ENCODE measurements at regions not wholly inside any gene's neighbourhood (a gene's known extent, or its start where the extent isn't known, plus 50 kb on each side); places are given as distances from the start of the nearest gene placed in this dataset.

DNA sequence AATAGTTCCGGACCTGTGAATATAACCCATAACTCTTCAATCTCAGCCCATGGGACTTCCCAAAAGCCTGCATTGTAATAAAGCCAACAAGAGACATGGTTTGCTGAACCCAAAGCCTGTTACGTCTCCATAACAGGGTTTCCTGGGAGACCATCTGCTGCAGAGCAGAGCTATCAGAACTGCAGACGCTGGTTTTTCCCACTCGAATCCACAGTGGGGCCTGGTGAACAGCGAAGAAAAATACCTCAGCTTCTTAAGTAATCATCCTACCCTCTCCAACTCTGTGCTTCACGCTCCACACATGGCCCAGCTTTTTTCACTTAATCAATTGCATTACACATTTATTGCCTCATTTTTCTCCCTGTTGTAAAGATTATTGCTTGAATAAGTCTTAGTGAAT is 409.5 kb upstream of the GRIA1 start:
- Histone ChIP-seq H3K27me3 (no peaks in the 10 kb centered on the region), H3K4me3 (no peak overlapping the region), H4K20me1 (no peaks in the 10 kb centered on the region), H3K4me1 (no peaks in the 10 kb centered on the region), H3K27ac (no peak overlapping the region), H3K36me3 (no peaks in the 10 kb centered on the region), H3K9me3 (no peaks in the 10 kb centered on the region), H3K9ac (no peak overlapping the region), H3K4me2 (no peak overlapping the region)
- TF ChIP-seq Cebpa-rat (IDR thresholded peaks at IDR 0.05): no peak

DNA sequence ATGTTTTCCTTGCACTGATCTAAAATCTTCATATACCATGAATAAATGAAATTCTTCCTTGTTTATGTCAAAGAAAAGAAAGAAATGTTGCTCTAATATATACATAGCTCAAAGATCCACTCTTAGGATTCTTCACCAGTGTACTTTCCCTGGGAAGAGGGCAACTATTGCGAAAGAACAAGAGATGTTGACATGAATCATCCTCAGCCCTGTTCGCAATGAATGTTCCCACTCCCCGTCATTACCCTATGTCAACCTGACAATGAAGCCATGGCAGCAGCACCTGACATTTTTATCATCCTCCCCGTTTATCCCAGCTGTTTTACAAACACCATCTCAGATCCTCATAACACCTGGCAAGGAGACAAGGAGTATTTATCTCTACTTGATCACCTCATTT is 409.1 kb upstream of the GRIA1 start:
- no peak overlapping the region for H3K9ac ChIP-seq
- no peak overlapping the region for H3K4me3 ChIP-seq
- H3K27ac ChIP-seq: no peak overlapping the region
- H3K4me2 ChIP-seq: no peak overlapping the region
- no peaks in the 10 kb centered on the region for H3K9me3 ChIP-seq
- no peaks in the 10 kb centered on the region for H3K36me3 ChIP-seq
- H3K4me1 ChIP-seq: no peaks in the 10 kb centered on the region
- no peaks in the 10 kb centered on the region for H3K27me3 ChIP-seq
- no peaks in the 10 kb centered on the region for H4K20me1 ChIP-seq
- TF ChIP-seq Cebpa-rat (IDR thresholded peaks at IDR 0.05): peak; percentile 18; the same call in 1 of the 2 replicates

DNA sequence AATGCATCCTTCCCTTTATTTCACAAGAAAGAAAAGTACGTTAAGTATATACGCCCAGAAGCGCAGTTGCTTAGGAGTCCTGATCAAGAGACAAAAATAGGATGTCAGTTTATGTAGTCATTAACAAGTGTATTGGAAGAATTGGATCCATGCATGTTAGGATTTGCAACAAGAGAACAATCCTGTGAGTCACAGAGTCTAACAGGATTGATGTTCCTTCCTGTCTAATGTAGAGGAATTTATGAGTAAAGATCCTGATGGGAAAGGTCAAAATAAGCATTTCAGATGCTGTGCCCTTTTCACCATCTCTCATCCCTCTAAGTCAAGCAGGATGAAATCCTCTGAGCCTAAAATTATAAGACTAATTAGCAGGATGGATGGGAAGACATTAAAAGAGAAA is 406.0 kb upstream of the GRIA1 start:
- Histone ChIP-seq H3K9ac (no peak overlapping the region), H4K20me1 (no peaks in the 10 kb centered on the region), H3K27ac (no peak overlapping the region), H3K27me3 (no peaks in the 10 kb centered on the region), H3K4me2 (no peak overlapping the region), H3K4me3 (no peak overlapping the region), H3K9me3 (no peaks in the 10 kb centered on the region), H3K36me3 (no peaks in the 10 kb centered on the region), H3K4me1 (peaks cover 12% of the 10 kb centered on the region)
- no peak for TF ChIP-seq Cebpa-rat (IDR thresholded peaks at IDR 0.05)

DNA sequence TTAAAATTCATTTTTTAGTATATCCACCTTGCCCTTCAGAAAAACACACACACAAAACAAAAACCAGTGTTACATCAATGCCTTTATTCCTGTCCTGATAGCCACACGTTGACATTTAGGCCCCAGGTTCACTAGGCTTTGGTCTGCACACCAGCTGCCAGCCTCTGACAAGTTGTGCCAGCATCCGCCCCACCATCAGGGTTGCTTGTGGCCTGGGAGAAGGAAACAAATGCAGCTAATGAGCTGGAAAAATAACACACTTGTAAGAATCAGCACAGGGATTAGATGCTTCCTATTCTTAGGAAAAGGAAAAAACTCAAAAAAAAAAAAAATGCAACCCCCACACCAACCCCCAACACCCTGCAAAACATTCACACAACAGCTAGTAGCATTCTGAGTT is 404.0 kb upstream of the GRIA1 start:
- Histone ChIP-seq H3K4me2 (no peak overlapping the region), H3K27me3 (no peaks in the 10 kb centered on the region), H3K4me1 (peaks cover 12% of the 10 kb centered on the region), H4K20me1 (no peaks in the 10 kb centered on the region), H3K36me3 (no peaks in the 10 kb centered on the region), H3K9me3 (no peaks in the 10 kb centered on the region), H3K27ac (no peak overlapping the region), H3K9ac (no peak overlapping the region), H3K4me3 (no peak overlapping the region)
- TF ChIP-seq Cebpa-rat (IDR thresholded peaks at IDR 0.05): no peak

DNA sequence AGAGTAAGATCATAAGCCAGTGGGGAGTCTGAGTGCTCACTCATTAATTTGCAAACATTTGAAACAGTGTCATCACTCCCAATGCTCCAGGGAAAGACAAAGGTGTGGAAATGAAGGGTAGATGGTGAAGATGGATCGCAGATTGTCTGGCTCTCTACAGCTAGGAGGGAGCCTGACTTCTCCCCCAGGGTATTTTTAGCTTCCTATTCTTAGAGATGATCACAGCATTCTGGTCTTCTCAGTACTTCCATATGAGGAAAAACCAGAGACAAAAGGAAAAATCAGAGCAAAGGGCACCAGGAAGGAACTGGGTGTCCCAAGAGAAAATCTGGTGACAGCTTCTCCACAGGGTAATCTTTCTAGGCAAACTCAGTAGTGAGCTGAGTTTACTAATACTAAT is 401.9 kb upstream of the GRIA1 start:
- Histone ChIP-seq H3K9me3 (no peaks in the 10 kb centered on the region), H3K4me1 (peaks cover 12% of the 10 kb centered on the region), H3K4me3 (no peak overlapping the region), H4K20me1 (no peaks in the 10 kb centered on the region), H3K36me3 (no peaks in the 10 kb centered on the region), H3K4me2 (peak overlapping the region; percentile 48), H3K27ac (no peak overlapping the region), H3K9ac (no peak overlapping the region), H3K27me3 (no peaks in the 10 kb centered on the region)
- no peak for TF ChIP-seq Cebpa-rat (IDR thresholded peaks at IDR 0.05)

DNA sequence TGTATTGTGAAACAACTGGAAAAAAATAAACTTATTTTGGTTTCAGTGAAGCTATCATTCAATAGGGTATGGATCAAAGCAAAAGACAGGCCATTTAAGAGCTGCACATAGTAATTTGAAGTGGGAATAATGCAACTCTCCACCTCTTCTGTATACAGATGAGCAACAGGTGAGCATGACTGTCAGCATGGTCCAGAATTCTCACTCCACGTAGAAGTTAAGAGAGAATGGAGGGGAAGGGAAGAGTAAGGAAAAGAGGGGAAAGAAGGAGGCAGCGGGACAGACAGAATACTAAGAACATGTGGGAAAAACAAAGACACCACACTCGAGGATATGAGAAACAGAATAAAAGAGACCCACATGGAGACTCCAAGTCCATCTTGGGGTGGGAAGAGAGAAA is 396.1 kb upstream of the GRIA1 start:
- Histone ChIP-seq H3K9ac (no peak overlapping the region), H3K4me2 (no peak overlapping the region), H4K20me1 (no peaks in the 10 kb centered on the region), H3K27me3 (no peaks in the 10 kb centered on the region), H3K4me1 (no peaks in the 10 kb centered on the region), H3K36me3 (no peaks in the 10 kb centered on the region), H3K4me3 (no peak overlapping the region), H3K27ac (no peak overlapping the region), H3K9me3 (no peaks in the 10 kb centered on the region)
- no peak for TF ChIP-seq Cebpa-rat (IDR thresholded peaks at IDR 0.05)

DNA sequence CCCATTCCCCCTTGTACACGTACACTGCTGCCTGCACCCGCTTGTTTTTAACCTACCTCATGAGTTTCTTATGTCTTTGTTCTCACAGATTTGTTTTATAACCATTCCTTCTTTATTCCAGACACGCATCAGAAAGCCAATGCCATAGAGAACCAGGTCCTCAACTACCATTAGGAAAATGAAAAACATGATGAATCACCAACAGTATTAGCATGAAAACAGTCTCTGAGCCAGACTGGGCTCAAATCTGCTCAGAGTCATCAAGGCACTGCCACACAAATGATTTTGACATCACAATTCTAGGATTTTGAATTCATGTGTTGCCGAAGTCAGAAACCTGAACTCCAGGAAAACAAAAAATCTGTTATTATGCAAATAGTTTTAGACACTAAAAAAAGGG is 394.1 kb upstream of the GRIA1 start:
- no peaks in the 10 kb centered on the region for H4K20me1 ChIP-seq
- no peak overlapping the region for H3K4me3 ChIP-seq
- no peak for TF ChIP-seq Cebpa-rat (IDR thresholded peaks at IDR 0.05)

DNA sequence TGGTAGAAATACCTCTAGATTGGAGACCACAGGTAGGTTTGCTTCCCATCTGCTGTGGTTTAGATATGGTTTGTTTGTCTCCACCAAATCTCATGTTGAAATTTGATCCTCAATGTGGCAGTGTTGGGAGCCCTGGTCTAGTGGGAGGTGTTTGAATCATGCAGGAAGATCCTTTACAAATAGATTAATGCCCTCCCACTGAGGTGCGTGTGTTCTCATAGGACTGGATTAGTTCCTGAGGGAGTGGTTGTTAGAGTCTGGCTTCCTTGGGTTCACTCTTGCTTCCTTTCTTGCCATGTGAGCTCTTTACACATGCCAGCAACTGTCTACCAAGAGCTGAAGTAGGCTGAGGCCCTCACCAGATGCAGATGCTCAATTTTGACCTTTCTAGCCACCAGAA is 391.1 kb upstream of the GRIA1 start:
- Histone ChIP-seq H3K36me3 (no peaks in the 10 kb centered on the region), H4K20me1 (no peaks in the 10 kb centered on the region), H3K9me3 (no peaks in the 10 kb centered on the region), H3K4me3 (no peak overlapping the region), H3K4me1 (no peaks in the 10 kb centered on the region), H3K27ac (no peak overlapping the region), H3K4me2 (no peak overlapping the region), H3K9ac (no peak overlapping the region), H3K27me3 (no peaks in the 10 kb centered on the region)
- no peak for TF ChIP-seq Cebpa-rat (IDR thresholded peaks at IDR 0.05)

More for the DNA sequence above, 394.1 kb upstream of the GRIA1 start:
- no peaks in the 10 kb centered on the region for H3K9me3 ChIP-seq
- no peaks in the 10 kb centered on the region for H3K27me3 ChIP-seq
- no peak overlapping the region for H3K9ac ChIP-seq
- H3K36me3 ChIP-seq: no peaks in the 10 kb centered on the region
- H3K4me1 ChIP-seq: no peaks in the 10 kb centered on the region
- H3K27ac ChIP-seq: no peak overlapping the region
- no peak overlapping the region for H3K4me2 ChIP-seq

DNA sequence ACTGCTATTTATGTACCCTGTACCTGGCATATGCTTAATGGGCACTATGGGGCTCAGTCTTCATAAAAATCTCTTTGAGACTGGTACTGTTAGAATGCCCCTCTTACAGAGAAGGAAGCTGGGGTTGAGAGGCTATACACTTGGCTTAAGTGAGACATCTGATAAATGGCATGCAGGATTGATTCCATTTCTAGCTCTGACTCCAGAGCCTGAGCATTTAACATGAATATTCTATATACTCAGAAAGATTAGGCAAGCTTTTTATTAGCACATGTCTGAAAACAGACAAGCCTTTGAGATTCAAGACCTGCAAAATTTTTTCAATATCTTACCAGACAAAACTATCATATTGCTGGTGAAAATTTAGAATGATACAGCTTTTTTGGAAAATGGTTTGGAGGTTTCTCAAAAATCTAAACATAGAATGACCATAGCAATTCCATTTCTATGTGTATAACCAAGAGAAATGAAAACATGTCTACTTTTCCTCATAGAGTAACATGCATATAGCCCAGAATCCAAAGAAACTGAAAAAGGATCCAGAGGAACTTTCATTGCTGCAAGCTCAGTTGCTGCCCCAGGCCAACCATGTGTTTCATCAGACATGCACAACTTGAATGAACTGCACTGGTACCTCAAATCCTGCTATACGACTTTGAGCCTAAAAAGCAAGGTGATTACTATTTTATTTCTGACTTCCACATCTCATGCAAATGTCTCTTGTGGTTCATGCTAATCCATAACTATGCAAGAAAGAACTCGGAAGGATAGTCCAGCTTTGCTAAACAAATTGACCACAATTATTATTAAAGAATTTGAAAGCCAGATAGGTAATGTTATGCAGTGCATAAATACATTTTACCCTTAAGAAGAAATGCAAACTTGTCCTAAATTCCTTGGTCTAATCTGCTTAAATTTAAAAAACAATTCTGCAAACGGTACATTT is 389.0 kb upstream of the GRIA1 start:
- no peaks in the 10 kb centered on the region for H3K4me1 ChIP-seq
- H3K27me3 ChIP-seq: no peaks in the 10 kb centered on the region
- no peak overlapping the region for H3K4me2 ChIP-seq
- no peaks in the 10 kb centered on the region for H3K36me3 ChIP-seq
- no peak overlapping the region for H3K27ac ChIP-seq
- no peak overlapping the region for H3K4me3 ChIP-seq
- no peaks in the 10 kb centered on the region for H3K9me3 ChIP-seq
- no peak for TF ChIP-seq Cebpa-rat (IDR thresholded peaks at IDR 0.05)
- H3K9ac ChIP-seq: no peak overlapping the region
- H4K20me1 ChIP-seq: no peaks in the 10 kb centered on the region

DNA sequence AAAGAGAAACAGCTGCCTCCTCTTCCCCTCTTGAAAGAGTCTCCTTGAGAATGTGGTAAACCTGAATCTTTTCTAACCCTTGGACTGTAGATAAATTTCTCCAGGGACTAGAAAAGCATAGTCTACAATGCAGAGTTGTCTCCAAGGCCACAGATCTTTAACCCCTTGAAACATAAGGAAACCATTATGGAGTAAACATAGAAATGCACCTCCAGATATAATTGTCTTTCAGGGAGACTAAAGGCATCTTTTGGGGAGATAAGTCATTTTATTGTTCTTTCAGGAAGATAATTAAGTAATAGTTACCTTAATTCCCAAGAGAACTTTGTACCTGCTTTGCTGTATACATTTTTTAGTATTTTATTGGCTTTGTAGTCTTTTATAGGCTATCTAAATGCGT is 373.6 kb upstream of the GRIA1 start:
- Histone ChIP-seq H3K4me1 (no peaks in the 10 kb centered on the region), H3K4me2 (no peak overlapping the region), H4K20me1 (no peaks in the 10 kb centered on the region), H3K27me3 (no peaks in the 10 kb centered on the region), H3K27ac (no peak overlapping the region), H3K9me3 (no peaks in the 10 kb centered on the region), H3K36me3 (no peaks in the 10 kb centered on the region), H3K9ac (no peak overlapping the region), H3K4me3 (no peak overlapping the region)
- TF ChIP-seq Cebpa-rat (IDR thresholded peaks at IDR 0.05): no peak
